ENCODE measurements at regions not wholly inside any gene's neighbourhood (a gene's known extent, or its start where the extent isn't known, plus 50 kb on each side); places are given as distances from the start of the nearest gene placed in this dataset.
A peak's percentile ranks its signal among the peaks of the same experiment; 100 is the strongest.

- H3K27ac ChIP-seq, result no peak overlapping the region
- no peak for DNase-seq (ENCODE audit: low spot score in 2 of 2)
- H3K4me3 ChIP-seq, result peak overlapping the region in 1 of 3 donors; percentile 10
- no peaks in the 10 kb centered on the region for H3K27me3 ChIP-seq
- intact Hi-C loops (cut with DNase I; ENCODE audit: low total_unique reads), result no loop called here
- no peaks in the 10 kb centered on the region for H3K9me3 ChIP-seq
- H3K4me1 ChIP-seq, result no peaks in the 10 kb centered on the region
- no peaks in the 10 kb centered on the region for H3K36me3 ChIP-seq
- TF ChIP-seq POLR2A (IDR thresholded peaks at IDR 0.05) (no peak), POLR2AphosphoS5 (IDR thresholded peaks at IDR 0.05) (no peak)
- TF ChIP-seq, protein P1, sequence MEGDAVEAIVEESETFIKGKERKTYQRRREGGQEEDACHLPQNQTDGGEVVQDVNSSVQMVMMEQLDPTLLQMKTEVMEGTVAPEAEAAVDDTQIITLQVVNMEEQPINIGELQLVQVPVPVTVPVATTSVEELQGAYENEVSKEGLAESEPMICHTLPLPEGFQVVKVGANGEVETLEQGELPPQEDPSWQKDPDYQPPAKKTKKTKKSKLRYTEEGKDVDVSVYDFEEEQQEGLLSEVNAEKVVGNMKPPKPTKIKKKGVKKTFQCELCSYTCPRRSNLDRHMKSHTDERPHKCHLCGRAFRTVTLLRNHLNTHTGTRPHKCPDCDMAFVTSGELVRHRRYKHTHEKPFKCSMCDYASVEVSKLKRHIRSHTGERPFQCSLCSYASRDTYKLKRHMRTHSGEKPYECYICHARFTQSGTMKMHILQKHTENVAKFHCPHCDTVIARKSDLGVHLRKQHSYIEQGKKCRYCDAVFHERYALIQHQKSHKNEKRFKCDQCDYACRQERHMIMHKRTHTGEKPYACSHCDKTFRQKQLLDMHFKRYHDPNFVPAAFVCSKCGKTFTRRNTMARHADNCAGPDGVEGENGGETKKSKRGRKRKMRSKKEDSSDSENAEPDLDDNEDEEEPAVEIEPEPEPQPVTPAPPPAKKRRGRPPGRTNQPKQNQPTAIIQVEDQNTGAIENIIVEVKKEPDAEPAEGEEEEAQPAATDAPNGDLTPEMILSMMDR (IDR thresholded peaks at IDR 0.05), result no peak
Measured at GRCh38 chr18:63063171-63063570, 256.4 kb downstream of the BCL2 start.

DNA sequence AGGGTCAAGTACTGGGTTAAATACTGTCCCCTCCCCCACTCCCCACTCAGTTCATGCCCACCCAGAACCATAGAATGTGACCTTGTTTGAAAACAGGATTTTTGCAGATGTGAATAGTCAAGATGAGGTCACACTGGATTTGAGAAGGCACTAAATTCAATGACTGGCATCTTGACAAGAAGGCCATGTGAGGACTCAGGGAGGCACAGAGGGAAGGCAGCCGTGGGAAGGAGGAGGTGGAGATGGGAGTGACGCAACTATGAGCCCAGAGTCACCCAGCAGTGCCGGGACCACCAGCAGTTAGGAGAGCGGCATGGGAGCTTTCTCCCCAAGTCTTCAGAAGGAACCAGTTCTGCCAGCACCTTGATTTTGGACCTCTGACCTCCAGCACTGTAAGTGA is 257.3 kb downstream of the BCL2 start:
- H3K36me3 ChIP-seq, result no peaks in the 10 kb centered on the region
- no peak overlapping the region for H3K4me3 ChIP-seq
- no peak for DNase-seq (ENCODE audit: low spot score in 2 of 2)
- intact Hi-C loops (cut with DNase I; ENCODE audit: low total_unique reads), result no loop called here
- no peaks in the 10 kb centered on the region for H3K4me1 ChIP-seq
- no peaks in the 10 kb centered on the region for H3K9me3 ChIP-seq
- TF ChIP-seq, protein P1 (IDR thresholded peaks at IDR 0.05), result no peak
- TF ChIP-seq POLR2A (IDR thresholded peaks at IDR 0.05) (no peak), POLR2AphosphoS5 (IDR thresholded peaks at IDR 0.05) (no peak)
- H3K27me3 ChIP-seq, result no peaks in the 10 kb centered on the region
- H3K27ac ChIP-seq, result no peak overlapping the region

DNA sequence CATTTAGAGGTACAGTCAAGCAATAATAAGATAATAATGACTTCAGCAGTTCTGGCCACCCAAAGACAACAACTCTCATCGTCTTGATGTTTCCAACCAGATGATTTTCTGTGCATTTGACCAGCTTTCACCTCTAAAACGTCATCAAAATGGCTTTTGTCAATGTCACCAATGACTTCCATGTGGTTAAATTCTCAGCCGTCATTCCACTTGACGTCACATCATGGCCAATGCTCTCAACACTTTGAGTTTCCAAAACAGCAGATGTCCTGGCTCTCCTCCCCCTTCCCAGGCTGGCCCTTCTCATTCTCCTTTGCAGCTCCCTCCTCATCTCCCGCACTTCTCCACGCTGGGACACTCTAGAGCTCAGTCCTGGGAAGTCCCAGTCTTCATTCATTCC is 258.3 kb downstream of the BCL2 start:
- Histone ChIP-seq H3K4me3 (no peak overlapping the region), H3K27ac (no peak overlapping the region), H3K9me3 (no peaks in the 10 kb centered on the region), H3K27me3 (no peaks in the 10 kb centered on the region), H3K36me3 (no peaks in the 10 kb centered on the region), H3K4me1 (no peaks in the 10 kb centered on the region)
- TF ChIP-seq, protein P1 (IDR thresholded peaks at IDR 0.05), result no peak
- TF ChIP-seq POLR2A (IDR thresholded peaks at IDR 0.05), result no peak
- TF ChIP-seq POLR2AphosphoS5 (IDR thresholded peaks at IDR 0.05), result no peak
- intact Hi-C loops (cut with DNase I; ENCODE audit: low total_unique reads), result no loop called here
- DNase-seq (ENCODE audit: low spot score in 2 of 2), result no peak

DNA sequence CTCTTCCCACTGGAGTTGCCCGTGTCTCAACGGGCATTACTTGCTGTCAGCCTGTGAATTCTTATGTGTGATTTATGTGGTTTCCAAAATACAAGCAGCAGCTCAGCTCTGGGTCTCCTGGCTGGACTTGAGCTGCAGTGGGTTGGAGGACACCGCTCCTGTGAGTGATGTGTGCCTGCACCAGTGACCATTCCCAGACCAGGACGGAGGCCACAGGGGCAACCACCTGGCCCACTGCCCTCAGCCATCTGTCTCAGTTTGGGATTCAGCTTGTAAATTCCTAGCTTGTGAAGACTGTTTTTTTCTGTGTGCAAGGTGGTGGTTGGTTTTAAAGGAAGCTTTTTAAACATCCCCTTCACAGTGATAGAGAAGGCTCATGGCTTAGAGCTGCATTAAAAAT is 261.0 kb downstream of the BCL2 start:
- TF ChIP-seq POLR2AphosphoS5 (IDR thresholded peaks at IDR 0.05), result no peak
- TF ChIP-seq, protein P1 (IDR thresholded peaks at IDR 0.05), result no peak
- no peak overlapping the region for H3K27ac ChIP-seq
- intact Hi-C loops (cut with DNase I; ENCODE audit: low total_unique reads), result no loop called here
- DNase-seq (ENCODE audit: low spot score in 2 of 2), result no peak
- no peak overlapping the region for H3K4me3 ChIP-seq
- H3K4me1 ChIP-seq, result no peaks in the 10 kb centered on the region
- no peaks in the 10 kb centered on the region for H3K36me3 ChIP-seq
- no peaks in the 10 kb centered on the region for H3K9me3 ChIP-seq
- H3K27me3 ChIP-seq, result no peaks in the 10 kb centered on the region

DNA sequence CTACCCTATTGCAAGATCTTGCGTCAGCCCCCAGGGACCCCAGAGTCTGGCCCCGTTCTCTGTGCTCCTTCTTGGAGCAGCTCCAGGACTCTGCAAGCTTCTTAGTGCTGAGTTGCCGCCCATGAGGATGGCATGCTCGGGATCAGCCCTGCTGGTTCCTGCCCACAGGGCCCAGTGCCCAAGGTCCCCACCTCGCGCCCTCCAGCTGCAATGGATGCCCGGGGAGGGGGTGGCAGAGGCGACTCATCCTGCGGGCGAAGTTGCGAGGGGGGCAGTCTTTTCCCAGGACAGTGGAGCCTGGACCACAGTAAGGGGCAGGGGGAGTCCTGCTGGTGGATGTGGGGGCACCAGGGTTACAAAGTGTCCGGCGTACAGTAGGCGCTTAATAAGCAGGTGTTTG is 261.9 kb downstream of the BCL2 start:
- Histone ChIP-seq H3K9me3 (no peaks in the 10 kb centered on the region), H3K27ac (no peak overlapping the region), H3K36me3 (no peaks in the 10 kb centered on the region), H3K4me3 (no peak overlapping the region), H3K27me3 (no peaks in the 10 kb centered on the region), H3K4me1 (no peaks in the 10 kb centered on the region)
- DNase-seq (ENCODE audit: low spot score in 2 of 2), result no peak
- intact Hi-C loops (cut with DNase I; ENCODE audit: low total_unique reads), result no loop called here
- TF ChIP-seq, protein P1 (IDR thresholded peaks at IDR 0.05), result no peak
- TF ChIP-seq POLR2A (IDR thresholded peaks at IDR 0.05) (no peak), POLR2AphosphoS5 (IDR thresholded peaks at IDR 0.05) (no peak)

Data from breast epithelium (tissue), 4 donors.